GM12891 (cell line): ENCODE measurements at regions not wholly inside any gene's neighbourhood (a gene's known extent, or its start where the extent isn't known, plus 50 kb on each side); places are given as distances from the start of the nearest gene placed in this dataset.
"Not testable (repeated sequence)": the region's sequence is repeated elsewhere in the genome, so short reads cannot be mapped to it uniquely, and the experiment has no call there.

Experiments used
- DNase-seq: peaks from one replicate; pipeline ENCODE4 v3.0.0; 2011; ENCODE audit warnings: low spot score; ENCODE audit not compliant: insufficient read length
- FAIRE-seq: peaks from 2 replicates; lab custom pipeline; 2011; peaks lifted over from hg19 to GRCh38; lab: Jason Lieb, UNC
- PAX5 ChIP-seq: IDR thresholded peaks from 2 replicates; pipeline ENCODE4 v1.6.1; 2011; ENCODE audit warnings: low read length, moderate library complexity, mild to moderate bottlenecking; ENCODE audit not compliant: insufficient read depth, severe bottlenecking
- POLR2A ChIP-seq: IDR thresholded peaks from 2 replicates; pipeline ENCODE4 v1.6.1; 2011; ENCODE audit warnings: low read depth, low read length, control low read depth
- POLR2AphosphoS5 ChIP-seq: IDR thresholded peaks from 2 replicates; pipeline ENCODE4 v1.6.1; 2011; ENCODE audit warnings: low read depth, low read length, control low read depth
- POU2F2 ChIP-seq: IDR thresholded peaks from 2 replicates; pipeline ENCODE4 v1.6.1; 2011; ENCODE audit warnings: low read depth, mild to moderate bottlenecking, control low read depth, low read length, moderate library complexity
- SPI1 ChIP-seq: IDR thresholded peaks from 2 replicates; pipeline ENCODE4 v1.6.1; 2011; ENCODE audit warnings: low read depth, low read length, control low read depth
- TAF1 ChIP-seq: IDR thresholded peaks from 2 replicates; pipeline ENCODE4 v1.6.1; 2011; ENCODE audit warnings: low read depth, low read length, control low read depth

GRCh38 chr22:22329792-22330191 lies 85.2 kb downstream of the VPREB1 start:
- DNase-seq (no peak), FAIRE-seq (no peak)
- TF ChIP-seq TAF1: no peak
- TF ChIP-seq SPI1: no peak
- TF ChIP-seq POLR2AphosphoS5: no peak
- TF ChIP-seq POLR2A: no peak
- no peak for TF ChIP-seq PAX5
- no peak for TF ChIP-seq POU2F2

DNA sequence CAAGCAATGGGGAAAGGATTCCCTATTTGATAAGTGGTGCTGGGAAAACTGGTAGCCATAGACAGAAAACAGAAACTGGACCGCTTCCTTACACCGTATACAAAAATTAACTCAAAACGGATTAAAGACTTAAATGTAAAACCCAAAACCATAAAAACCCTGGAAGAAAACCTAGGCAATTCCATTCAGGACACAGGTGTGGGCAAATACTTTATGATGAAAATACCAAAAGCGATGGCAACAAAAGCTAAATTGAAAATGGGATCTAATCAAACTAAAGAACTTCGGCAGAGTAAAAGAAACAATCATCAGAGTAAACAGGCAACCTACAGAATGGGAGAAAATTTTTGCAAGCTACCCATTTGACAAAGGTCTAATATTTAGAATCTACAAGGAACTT lies 91.1 kb downstream of the VPREB1 start:
- not testable (repeated sequence) for FAIRE-seq, DNase-seq

- FAIRE-seq, DNase-seq: not testable (repeated sequence)
Observed at GRCh38 chr22:22336333-22336732, 91.7 kb downstream of the VPREB1 start.

- DNase-seq, FAIRE-seq: not testable (repeated sequence)
Observed at GRCh38 chr22:22338778-22339177, 94.2 kb downstream of the VPREB1 start.

GRCh38 chr22:22341736-22342135 lies 97.2 kb downstream of the VPREB1 start:
- FAIRE-seq (no peak), DNase-seq (no peak)
- TF ChIP-seq POU2F2 (no peak), PAX5 (no peak), POLR2AphosphoS5 (no peak), SPI1 (no peak), POLR2A (no peak), TAF1 (no peak)

- DNase-seq (peak; percentile 34), FAIRE-seq (peak; percentile 86)
- TF ChIP-seq PAX5 (no peak), POLR2AphosphoS5 (no peak), TAF1 (no peak), SPI1 (no peak), POLR2A (no peak), POU2F2 (no peak)
Observed at GRCh38 chr22:22342697-22343580, 98.4 kb downstream of the VPREB1 start.

GRCh38 chr22:22343581-22344296 lies 99.2 kb downstream of the VPREB1 start:
- TF ChIP-seq TAF1: no peak
- peak; percentile 94 for TF ChIP-seq SPI1
- no peak for TF ChIP-seq POU2F2
- no peak for DNase-seq
- peak; percentile 90 for FAIRE-seq

DNA sequence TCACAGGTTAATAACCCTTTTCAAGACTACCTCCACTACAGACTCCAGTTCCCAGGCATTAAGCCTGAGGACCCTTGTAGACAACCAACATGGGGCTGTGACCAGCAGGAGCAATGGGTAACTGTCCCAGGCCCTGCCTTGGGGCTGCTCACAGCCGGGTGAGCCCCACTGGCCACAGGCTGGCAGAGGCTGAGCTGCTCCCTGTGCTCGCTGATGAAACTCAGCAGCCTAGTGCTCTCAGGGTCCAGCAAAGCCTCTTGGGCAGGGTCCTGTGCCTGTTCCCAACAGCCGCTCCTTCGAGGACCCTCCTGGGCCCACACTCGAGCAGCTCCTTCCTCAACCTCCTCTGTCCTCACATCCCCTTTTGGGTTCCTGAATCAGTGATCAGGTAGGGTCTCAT lies 99.8 kb downstream of the VPREB1 start:
- FAIRE-seq: no peak
- TF ChIP-seq TAF1 (no peak), SPI1 (0 out of 2 replicates have a peak, but pooled peaks have one; percentile 10), POLR2AphosphoS5 (no peak), POLR2A (no peak), PAX5 (no peak)

DNA sequence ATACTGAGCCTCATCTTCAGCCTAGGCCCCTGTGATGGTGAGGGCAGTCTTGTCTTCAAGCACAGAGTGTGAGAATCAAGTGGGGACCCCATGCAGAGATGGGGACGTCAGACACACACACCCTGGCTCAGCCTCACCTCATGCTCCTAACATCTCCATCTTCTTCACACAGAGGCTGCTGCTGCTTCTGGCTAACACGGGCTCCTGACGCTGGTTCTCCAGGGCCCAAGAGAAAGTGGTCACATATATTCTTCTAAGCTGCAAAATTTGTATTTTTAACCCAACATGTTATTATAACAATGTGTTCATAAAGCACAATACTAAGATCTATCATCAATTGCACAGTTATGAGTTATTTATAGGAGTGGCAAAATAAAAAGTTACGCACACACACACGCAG lies 101.2 kb downstream of the VPREB1 start:
- TF ChIP-seq POLR2AphosphoS5 (no peak), PAX5 (no peak), TAF1 (no peak), SPI1 (no peak)
- DNase-seq: no peak

More for the DNA sequence above, 99.8 kb downstream of the VPREB1 start:
- DNase-seq: no peak

DNA sequence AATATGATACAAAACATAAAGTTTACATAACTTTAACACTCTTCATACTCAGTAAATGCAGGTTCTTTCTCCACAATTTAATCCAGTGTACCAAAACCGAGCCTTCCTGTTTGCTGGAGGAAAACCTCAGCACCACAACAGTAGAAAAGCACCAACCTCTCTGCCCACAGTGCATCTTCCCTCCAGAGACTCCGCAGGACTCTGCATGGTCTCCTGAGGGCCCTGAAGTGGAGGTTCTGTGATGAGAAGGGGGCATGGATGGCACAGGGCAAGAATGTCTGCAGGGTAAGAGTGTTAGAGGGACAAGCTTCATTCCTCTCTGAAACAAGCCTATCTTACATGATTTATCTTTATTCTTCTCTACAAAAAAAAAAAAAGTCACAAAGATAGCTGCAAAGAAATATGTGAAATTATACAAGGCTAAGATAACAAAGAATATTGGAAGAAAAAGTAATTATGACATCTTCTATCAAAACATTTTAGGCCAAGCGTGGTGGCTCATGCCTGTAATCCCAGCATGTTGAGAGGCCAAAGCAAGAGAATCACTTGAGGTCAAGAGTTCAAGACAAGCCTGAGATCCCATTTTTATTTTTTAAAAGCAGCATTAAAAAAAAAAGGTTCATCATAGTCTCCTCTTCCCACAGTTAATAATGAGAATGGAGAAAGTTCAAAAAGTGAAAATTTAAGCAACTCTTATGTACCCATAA lies 102.0 kb downstream of the VPREB1 start:
- TF ChIP-seq POU2F2 (no peak), TAF1 (no peak), SPI1 (no peak), POLR2AphosphoS5 (no peak), PAX5 (no peak), POLR2A (no peak)
- FAIRE-seq (no peak), DNase-seq (no peak)

More for the DNA sequence above, 101.2 kb downstream of the VPREB1 start:
- no peak for FAIRE-seq
